Caco-2 (cell line): ENCODE measurements at regions not wholly inside any gene's neighbourhood (a gene's known extent, or its start where the extent isn't known, plus 50 kb on each side); places are given as distances from the start of the nearest gene placed in this dataset.

ENCODE experiments used
- BruUV-seq: library from RNA; stranded (reverse); fragments of 400-500 nt; replicated peaks from 2 replicates; lab custom pipeline; 2021; lab: Mats Ljungman, UMichigan
- CTCF ChIA-PET: fragments of 300-600 bp; sonication (Branson Sonifier 250); formaldehyde crosslinking; loops from one replicate; lab custom pipeline; 2022; ENCODE audit warnings: antibody characterized with exemption; lab: Charles Lee
- POLR2A ChIA-PET: fragments of 300-600 bp; sonication (Branson Sonifier 250); formaldehyde crosslinking; loops from one replicate; lab custom pipeline; 2022; ENCODE audit warnings: antibody characterized with exemption; lab: Charles Lee
- DNase-seq, 2 experiments: peaks; one replicate each; pipeline versions ENCODE4 v3.0.0 to v3.0.0-alpha.2; 2020 to 2022
- H3K27me3 ChIP-seq: replicated peaks from 2 replicates; pipeline ENCODE4 v1.6.0; 2011; ENCODE audit warnings: low read length; ENCODE audit not compliant: control insufficient read depth, insufficient read depth
- H3K36me3 ChIP-seq: 2 replicates; pipeline ENCODE4 v1.5.1; 2011; ENCODE audit warnings: low read length; ENCODE audit not compliant: control insufficient read depth, insufficient read depth
- H3K4me1 ChIP-seq: fragments of 250-450 bp; sonication (Bioruptor Pico); 2 replicates; pipeline ENCODE4 v1.5.1; 2020; ENCODE audit warnings: mild to moderate bottlenecking
- H3K4me3 ChIP-seq: 2 replicates; pipeline ENCODE4 v1.5.1; 2011; ENCODE audit warnings: low read depth, mild to moderate bottlenecking, control low read depth, low read length
- H3K9me3 ChIP-seq: fragments of 250-450 bp; sonication (Bioruptor Pico); 2 replicates; pipeline ENCODE4 v1.5.1; 2020; ENCODE audit warnings: mild to moderate bottlenecking, moderate library complexity
- H3K27ac Mint-ChIP-seq: one replicate; pipeline ENCODE4 v1.8.0; 2022; ENCODE audit warnings: mixed read lengths; ENCODE audit not compliant: unreplicated experiment
- H3K27me3 Mint-ChIP-seq: one replicate; pipeline ENCODE4 v1.8.0; 2022; ENCODE audit warnings: mixed read lengths; ENCODE audit not compliant: insufficient read depth, unreplicated experiment
- H3K36me3 Mint-ChIP-seq: one replicate; pipeline ENCODE4 v1.8.0; 2022; ENCODE audit warnings: mild to moderate bottlenecking, mixed read lengths; ENCODE audit not compliant: insufficient read depth, unreplicated experiment
- H3K4me1 Mint-ChIP-seq: one replicate; pipeline ENCODE4 v1.8.0; 2022; ENCODE audit warnings: low read depth, mixed read lengths; ENCODE audit not compliant: unreplicated experiment
- H3K4me3 Mint-ChIP-seq: one replicate; pipeline ENCODE4 v1.8.0; 2022; ENCODE audit warnings: mild to moderate bottlenecking, moderate library complexity, mixed read lengths; ENCODE audit not compliant: unreplicated experiment
- H3K9me3 Mint-ChIP-seq: one replicate; pipeline ENCODE4 v1.8.0; 2022; ENCODE audit warnings: mixed read lengths; ENCODE audit not compliant: unreplicated experiment
- intact Hi-C: fragments of 100-400 bp; cut with micrococcal nuclease; formaldehyde crosslinking; loops from one replicate; pipeline ENCODE4 v1.10.0; 2022; ENCODE audit not compliant: unreplicated experiment
- TF ChIP-seq, protein P1 (sequence below), 2 experiments: fragments of 200-600 bp in 1 of 2; IDR thresholded peaks; 1 replicate in 1 of 2; 2 replicates in 1 of 2; pipeline versions ENCODE4 v1.5.1 to v1.8.0; 2011 to 2022; ENCODE audit warnings: antibody characterized with exemption in 1 of 2, control low read depth in 1 of 2, inconsistent platforms in 1 of 2, low read depth in 1 of 2, low read length in 1 of 2, mild to moderate bottlenecking in 1 of 2, moderate library complexity in 1 of 2; ENCODE audit not compliant: insufficient read depth in 1 of 2, severe bottlenecking in 1 of 2, unreplicated experiment in 1 of 2

GRCh38 chrX:113429011-113429410 lies 588.4 kb upstream of the AMOT start:
- TF ChIP-seq, protein P1, sequence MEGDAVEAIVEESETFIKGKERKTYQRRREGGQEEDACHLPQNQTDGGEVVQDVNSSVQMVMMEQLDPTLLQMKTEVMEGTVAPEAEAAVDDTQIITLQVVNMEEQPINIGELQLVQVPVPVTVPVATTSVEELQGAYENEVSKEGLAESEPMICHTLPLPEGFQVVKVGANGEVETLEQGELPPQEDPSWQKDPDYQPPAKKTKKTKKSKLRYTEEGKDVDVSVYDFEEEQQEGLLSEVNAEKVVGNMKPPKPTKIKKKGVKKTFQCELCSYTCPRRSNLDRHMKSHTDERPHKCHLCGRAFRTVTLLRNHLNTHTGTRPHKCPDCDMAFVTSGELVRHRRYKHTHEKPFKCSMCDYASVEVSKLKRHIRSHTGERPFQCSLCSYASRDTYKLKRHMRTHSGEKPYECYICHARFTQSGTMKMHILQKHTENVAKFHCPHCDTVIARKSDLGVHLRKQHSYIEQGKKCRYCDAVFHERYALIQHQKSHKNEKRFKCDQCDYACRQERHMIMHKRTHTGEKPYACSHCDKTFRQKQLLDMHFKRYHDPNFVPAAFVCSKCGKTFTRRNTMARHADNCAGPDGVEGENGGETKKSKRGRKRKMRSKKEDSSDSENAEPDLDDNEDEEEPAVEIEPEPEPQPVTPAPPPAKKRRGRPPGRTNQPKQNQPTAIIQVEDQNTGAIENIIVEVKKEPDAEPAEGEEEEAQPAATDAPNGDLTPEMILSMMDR (IDR thresholded peaks at IDR 0.05; ENCODE audit: insufficient read depth in 1 of 2, low read depth in 1 of 2, low read length in 1 of 2, severe bottlenecking in 1 of 2, unreplicated experiment in 1 of 2): no peak
- no peak overlapping the region for H3K4me3 ChIP-seq
- H3K9me3 ChIP-seq: no peaks in the 10 kb centered on the region
- Mint-ChIP-seq H3K36me3 (no peaks in the 10 kb centered on the region), H3K9me3 (peaks cover 11% of the 10 kb centered on the region), H3K27me3 (no peaks in the 10 kb centered on the region), H3K4me3 (no peak overlapping the region), H3K27ac (no peak overlapping the region), H3K4me1 (no peaks in the 10 kb centered on the region)
- ChIA-PET POLR2A (no interaction called here), CTCF (no interaction called here)
- no peak for DNase-seq
- BruUV-seq: no TSS peak
- H3K27me3 ChIP-seq: no peaks in the 10 kb centered on the region
- H3K4me1 ChIP-seq: no peaks in the 10 kb centered on the region
- H3K36me3 ChIP-seq: no peaks in the 10 kb centered on the region
- intact Hi-C loops: no loop called here

- TF ChIP-seq, protein P1 (IDR thresholded peaks at IDR 0.05; ENCODE audit: insufficient read depth in 1 of 2, low read depth in 1 of 2, low read length in 1 of 2, severe bottlenecking in 1 of 2, unreplicated experiment in 1 of 2): no peak
- H3K36me3 Mint-ChIP-seq: no peaks in the 10 kb centered on the region
- BruUV-seq: no TSS peak
Measured at GRCh38 chrX:113422323-113422722, 581.7 kb upstream of the AMOT start.

GRCh38 chrX:113421432-113421831 lies 580.8 kb upstream of the AMOT start:
- intact Hi-C loops: no loop called here
- Histone ChIP-seq H3K36me3 (no peaks in the 10 kb centered on the region), H3K9me3 (no peaks in the 10 kb centered on the region), H3K4me1 (no peaks in the 10 kb centered on the region), H3K27me3 (no peaks in the 10 kb centered on the region), H3K4me3 (no peak overlapping the region)
- BruUV-seq: no TSS peak
- Mint-ChIP-seq H3K4me1 (peaks cover 13% of the 10 kb centered on the region), H3K36me3 (no peaks in the 10 kb centered on the region), H3K9me3 (peaks cover 15% of the 10 kb centered on the region), H3K4me3 (no peak overlapping the region), H3K27me3 (no peaks in the 10 kb centered on the region), H3K27ac (no peak overlapping the region)
- no peak for DNase-seq
- ChIA-PET CTCF (no interaction called here), POLR2A (no interaction called here)
- TF ChIP-seq, protein P1 (IDR thresholded peaks at IDR 0.05; ENCODE audit: insufficient read depth in 1 of 2, low read depth in 1 of 2, low read length in 1 of 2, severe bottlenecking in 1 of 2, unreplicated experiment in 1 of 2): no peak

More at GRCh38 chrX:113422323-113422722, 581.7 kb upstream of the AMOT start:
- CTCF ChIA-PET: no interaction called here
- peaks cover 7% of the 10 kb centered on the region for H3K9me3 Mint-ChIP-seq
- peaks cover 6% of the 10 kb centered on the region for H3K4me1 Mint-ChIP-seq
- POLR2A ChIA-PET: no interaction called here
- no peaks in the 10 kb centered on the region for H3K36me3 ChIP-seq
- no peak for DNase-seq
- no peaks in the 10 kb centered on the region for H3K27me3 ChIP-seq
- H3K9me3 ChIP-seq: no peaks in the 10 kb centered on the region
- H3K4me1 ChIP-seq: no peaks in the 10 kb centered on the region
- H3K4me3 ChIP-seq: no peak overlapping the region
- intact Hi-C loops: no loop called here
- H3K4me3 Mint-ChIP-seq: no peak overlapping the region
- H3K27ac Mint-ChIP-seq: no peak overlapping the region
- no peaks in the 10 kb centered on the region for H3K27me3 Mint-ChIP-seq
